A204.1 (cell line): ENCODE measurements at regions not wholly inside any gene's neighbourhood (a gene's known extent, or its start where the extent isn't known, plus 50 kb on each side); places are given as distances from the start of the nearest gene placed in this dataset.
"Not testable (repeated sequence)": the region's sequence is repeated elsewhere in the genome, so short reads cannot be mapped to it uniquely, and the experiment has no call there.

Source experiments
- FAIRE-seq: peaks from 2 replicates; lab custom pipeline; 2012; peaks lifted over from hg19 to GRCh38; lab: Jason Lieb, UNC

GRCh38 chrX:113048480-113048879 is 207.8 kb upstream of the AMOT start:
- no peak for FAIRE-seq

- no peak for FAIRE-seq
Measured at GRCh38 chrX:113033966-113034680, 193.5 kb upstream of the AMOT start.

DNA sequence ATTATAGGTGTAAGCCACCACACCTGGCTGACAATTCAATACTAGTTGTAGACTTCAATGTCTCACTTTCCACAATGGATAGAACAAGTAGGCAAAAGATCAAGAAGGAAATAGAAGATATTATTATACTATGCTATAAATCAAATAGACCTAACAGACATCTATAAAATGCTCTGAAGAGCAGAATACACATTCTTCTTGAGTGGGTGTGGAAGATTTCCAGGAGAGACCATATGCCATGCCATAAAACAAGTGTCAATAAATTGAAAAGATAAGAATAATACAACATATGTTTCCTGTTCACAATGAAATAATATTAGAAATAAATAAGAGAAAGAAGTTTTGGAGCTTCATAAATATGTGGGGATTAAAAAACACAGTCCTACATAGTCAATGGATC is 179.3 kb upstream of the AMOT start:
- FAIRE-seq, result no peak

- FAIRE-seq, result no peak
Measured at GRCh38 chrX:113009837-113010236, 169.2 kb upstream of the AMOT start.

GRCh38 chrX:113009029-113009428 is 168.4 kb upstream of the AMOT start:
- FAIRE-seq, result no peak

GRCh38 chrX:113001836-113002235 is 161.2 kb upstream of the AMOT start:
- FAIRE-seq, result peak; percentile 68

DNA sequence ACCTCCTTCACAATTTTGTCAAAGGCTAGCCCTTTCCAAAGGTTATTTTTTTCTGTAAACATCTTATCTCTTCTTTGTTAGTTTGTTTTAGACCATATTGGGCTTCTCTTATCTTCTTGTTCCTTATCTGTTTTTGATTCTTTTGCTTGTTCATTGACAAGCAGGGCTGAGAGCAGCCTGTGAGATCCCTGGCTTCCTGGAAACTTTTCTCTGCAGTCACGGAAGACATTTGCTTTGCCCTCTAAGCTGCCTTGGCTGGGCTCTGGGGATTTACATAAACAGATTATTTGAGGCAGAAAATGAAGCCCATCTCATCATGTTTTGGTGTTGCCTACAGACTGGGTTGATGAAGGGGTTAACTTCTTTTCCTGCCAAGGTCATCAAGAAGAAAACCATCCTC is 157.4 kb upstream of the AMOT start:
- no peak for FAIRE-seq

DNA sequence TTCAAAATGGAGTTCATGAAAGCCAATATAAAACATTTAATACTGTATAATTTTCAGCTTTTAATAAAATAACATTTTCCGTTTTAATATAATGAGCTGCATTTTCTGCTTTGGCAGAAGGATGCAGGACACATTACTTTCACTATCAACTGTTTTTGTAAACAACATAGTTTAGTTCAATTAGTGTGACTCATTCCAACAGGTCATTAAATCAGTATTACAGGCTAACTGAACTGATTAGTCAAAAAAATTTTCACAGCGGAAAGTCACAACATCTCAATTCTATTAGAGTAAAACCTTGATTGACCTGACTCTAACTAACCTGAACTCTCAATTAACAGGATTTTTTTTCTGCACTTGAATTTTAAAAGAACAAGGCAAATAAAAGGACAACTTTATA is 151.2 kb upstream of the AMOT start:
- FAIRE-seq, result no peak

DNA sequence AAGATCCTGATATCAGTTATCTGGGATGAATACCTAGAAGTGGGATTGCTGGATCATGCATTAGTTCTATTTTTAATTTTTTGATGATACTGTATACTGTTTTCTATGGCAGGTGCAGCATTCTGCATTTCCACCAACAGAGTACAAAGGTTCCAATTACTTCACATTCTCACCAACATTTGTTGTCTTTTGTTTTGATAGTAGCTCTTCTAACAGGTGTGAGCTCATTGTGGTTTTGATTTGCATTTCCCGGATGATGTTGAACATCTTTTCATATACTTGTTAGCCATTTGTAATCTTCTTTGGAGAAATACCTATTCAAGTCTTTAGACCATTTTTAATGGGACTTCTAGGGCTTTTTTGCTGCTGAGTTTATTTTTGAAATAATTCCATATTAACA is 139.2 kb upstream of the AMOT start:
- FAIRE-seq, result no peak

DNA sequence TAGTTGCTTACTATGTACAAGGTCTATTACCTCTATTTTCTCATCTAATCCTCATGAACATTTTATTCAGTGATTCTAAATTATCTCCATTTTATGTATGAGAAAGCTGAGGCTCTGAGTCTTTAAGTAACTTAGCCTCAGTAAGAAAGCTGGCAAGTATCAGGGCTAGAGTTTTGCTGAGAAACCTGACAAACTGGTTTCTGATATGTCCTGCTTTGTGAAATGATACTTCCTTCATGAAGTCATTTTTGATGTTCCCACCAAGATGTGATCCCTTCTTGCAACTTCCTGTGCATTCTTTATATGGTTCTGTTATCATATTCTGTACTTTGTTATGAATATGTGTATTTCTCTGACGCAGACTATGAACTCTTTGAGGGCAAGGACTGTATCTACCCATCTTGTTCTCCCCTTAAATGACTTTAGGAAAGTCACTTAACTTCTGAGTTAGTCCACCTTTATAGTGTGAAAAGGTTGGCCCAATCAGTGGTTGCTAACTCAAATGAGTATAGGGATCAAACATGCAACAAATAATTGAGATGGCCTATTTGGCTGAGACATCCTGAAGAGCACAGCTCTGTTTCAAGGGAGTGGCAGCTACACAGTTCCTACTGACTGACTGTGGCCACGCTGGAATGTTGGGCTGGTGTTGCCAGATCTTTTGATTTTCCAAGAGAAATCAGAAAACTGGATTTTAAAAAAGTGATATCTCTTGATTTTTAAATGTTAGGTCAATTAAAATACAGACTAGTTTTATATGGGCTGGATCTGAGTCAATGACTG is 127.9 kb upstream of the AMOT start:
- no peak for FAIRE-seq

DNA sequence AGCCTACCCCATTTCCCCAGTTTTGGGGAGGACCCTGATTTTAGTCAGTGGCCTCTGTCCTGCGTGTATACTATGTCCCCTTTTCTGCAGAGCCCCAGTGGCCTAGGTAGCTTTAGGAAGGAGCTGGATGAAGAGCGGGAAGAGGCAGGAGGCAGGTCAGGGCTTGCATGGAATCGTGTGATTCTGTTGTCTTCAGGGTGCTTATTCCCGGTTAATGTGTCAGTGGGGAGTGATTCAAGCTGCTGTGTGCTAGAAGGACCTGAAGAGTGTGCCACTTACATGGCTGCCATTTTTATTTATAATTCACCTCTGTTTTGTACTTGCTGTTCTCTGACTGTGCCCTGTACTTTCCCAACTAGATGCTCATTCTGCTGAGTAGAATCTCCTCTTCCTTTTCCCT is 127.3 kb upstream of the AMOT start:
- FAIRE-seq, result no peak

DNA sequence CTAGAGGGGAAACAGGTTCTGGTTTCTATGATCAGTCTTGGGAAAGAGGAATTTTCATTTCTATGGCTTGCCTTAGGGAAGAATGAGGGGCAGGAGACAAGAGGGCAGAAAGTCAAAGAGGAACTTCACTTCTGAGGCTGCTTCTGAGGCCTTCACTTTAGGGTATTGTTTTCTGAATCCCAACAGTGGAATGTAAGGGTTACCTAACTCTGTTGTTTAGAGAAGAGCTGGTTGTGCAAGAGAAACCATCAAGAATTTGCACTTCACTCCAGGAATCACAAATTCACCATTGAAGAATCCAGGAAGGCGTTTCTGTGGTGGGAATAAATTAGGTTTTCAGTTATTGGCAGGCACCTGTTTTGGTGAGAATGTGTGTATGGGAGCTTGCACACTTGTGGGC is 126.7 kb upstream of the AMOT start:
- no peak for FAIRE-seq

DNA sequence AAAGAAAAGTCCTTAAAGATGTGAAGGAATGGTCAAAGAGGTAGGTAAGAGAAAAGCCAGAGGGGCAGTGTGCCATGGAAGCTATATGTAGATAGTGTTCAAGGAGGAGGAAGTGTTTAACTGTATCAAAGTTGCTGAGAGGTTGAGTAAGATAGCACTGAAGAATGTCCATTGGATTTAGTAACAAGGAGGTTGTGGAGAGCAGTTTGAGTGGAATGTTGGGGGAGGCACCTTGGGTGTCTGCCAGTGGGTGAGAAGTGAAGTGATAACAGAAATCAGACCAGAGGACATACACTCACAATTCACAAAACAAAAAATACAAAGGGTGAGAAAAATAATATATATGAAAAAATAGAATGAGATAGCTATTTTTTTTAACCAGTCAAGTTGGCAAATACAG is 121.3 kb upstream of the AMOT start:
- no peak for FAIRE-seq

DNA sequence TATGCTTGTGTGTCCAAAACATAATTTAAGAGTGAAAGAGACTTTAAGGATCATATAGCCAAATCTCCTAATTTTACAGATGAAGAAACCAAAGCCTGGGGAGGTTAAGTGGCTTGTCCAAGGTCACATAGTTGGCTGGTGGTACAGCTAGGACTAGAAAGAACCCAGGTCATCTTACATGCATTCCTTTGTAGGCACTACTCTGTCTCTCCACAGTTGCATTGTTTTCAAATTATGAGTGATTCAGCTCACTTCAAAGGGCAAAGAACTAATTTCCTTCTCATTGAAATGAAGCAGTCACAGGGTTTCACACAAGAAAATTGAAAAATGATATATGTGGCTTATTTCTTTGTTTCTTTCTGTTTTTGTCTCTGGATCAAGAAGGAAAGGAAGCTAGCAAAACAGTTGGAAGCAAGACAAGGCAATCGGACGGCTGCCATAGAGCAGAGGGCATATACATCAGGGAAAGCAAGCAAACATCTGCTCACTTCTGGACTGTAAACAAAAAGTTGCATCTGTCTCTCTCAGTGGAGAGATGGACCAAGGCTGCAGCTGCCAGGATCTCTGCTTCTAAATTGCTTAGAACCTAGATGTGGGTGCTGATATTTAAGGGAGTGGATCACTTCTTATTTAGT is 107.5 kb upstream of the AMOT start:
- FAIRE-seq, result no peak

DNA sequence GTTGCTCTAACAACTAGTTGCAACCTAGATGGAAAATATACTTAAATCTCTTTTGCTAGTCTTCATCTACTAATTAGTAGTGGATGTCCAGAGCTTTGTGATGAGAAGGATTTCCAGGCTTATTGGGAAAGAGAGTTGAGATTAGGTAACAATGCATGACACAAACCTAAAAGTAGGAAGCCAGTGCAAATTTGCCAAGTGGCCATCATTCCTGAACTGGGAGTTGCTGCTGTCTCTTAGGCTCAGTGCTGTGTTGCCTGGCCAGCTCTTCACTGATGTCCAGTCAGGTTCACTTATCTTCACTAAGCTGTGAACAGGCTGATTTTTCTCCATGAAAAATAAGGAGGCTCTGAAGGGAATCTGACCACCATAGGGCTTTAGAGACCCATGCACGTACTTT is 105.6 kb upstream of the AMOT start:
- no peak for FAIRE-seq

DNA sequence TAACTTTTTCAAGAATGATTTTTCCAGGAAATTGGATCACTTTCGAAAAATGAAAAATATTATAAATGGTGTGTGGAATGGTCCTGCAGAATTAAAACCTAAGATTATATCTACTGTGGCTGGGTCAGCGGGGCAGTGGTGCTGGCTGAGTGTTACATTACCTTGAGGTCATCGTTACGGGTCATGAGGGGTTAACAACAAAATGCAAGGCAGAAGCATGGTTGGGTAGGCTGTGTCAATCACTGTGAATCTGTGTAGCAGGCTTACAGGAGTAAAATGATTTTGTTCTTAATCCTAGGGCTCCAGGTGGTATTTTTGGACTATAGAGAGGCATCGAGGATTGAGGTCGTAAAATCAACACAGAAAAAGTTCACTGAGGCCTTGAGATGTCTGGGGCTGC is 105.2 kb upstream of the AMOT start:
- no peak for FAIRE-seq

DNA sequence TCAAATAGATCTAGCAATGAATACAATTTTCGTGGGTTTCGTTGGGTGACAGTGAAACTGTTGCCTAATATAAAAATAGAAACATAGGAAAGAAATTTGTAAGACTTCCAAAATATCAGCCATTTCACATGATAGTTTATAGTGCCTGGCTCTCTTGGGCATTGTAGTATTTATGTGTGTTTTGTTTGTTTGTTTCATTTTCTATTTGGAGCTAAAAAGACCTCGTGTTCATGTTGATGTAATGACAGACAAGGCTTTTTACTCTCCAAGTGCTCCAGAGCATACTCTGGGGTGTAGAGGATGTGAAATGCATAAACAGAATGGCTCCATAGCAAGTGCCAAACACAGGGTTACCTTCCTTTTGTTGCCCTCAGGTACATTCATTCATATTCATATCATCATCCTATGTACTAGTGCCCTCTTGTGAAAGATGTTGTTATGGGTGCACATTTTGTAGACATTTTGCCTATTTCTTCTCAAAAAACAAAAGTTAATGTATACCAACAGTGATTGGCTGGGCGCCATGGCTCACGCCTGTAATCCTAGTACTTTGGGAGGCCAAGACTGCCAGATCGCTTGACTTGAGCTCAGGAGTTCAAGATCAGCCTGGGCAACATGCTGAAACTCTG is 100.7 kb upstream of the AMOT start:
- no peak for FAIRE-seq

DNA sequence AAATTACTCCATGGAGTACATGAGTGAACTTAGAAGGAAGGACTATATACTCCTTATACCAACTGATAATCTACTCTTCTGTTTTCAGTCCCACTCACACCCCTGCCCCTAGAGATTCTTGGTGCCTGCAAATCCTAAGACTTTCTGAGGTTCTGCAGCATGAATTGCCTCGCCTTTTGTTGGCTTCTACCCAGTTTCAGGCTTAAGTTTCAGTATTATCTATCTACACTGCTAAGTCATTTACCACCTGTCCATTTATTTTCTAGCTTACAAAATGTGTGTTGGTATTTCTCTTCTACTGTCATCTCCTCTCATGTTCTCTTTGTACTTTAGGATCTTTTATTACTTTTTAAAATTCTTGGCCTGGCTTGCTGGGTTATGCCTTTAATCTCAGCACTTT is 94.4 kb upstream of the AMOT start:
- FAIRE-seq, result no peak

- no peak for FAIRE-seq
Measured at GRCh38 chrX:112931900-112932299, 91.3 kb upstream of the AMOT start.

GRCh38 chrX:112931478-112931877 is 90.8 kb upstream of the AMOT start:
- FAIRE-seq, result no peak

DNA sequence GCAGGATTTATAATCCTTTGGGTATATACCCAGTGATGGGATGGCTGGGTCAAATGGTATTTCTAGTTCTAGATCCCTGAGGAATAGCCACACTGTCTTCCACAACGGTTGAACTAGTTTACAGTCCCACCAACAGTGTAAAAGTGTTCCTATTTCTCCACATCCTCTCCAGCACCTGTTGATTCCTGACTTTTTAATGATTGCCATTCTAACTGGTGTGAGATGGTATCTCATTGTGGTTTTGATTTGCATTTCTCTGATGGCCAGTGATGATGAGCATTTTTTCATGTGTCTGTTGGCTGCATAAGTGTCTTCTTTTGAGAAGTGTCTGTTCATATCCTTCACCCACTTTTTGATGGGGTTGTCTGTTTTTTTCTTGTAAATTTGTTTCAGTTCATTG is 82.8 kb upstream of the AMOT start:
- not testable (repeated sequence) for FAIRE-seq

DNA sequence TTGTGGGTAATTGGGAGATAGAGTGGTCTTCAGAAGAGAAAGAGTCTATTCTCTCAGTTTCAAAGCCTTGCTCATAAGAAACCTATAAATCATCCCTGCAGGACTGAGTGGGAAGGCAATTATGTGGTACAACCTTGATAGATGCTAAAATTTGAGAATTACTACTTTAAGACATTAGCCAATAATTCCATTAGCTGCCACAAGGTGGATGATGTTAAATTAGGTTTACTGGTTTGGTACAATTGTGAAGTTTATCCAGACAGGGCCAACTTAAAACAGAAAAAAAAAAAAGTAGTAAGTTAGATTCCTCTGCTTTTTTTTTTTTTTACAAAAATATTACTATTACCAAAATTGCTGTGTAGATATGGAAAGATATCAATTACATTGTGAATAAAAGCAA is 73.2 kb upstream of the AMOT start:
- FAIRE-seq, result no peak

- no peak for FAIRE-seq
Measured at GRCh38 chrX:112910418-112910817, 69.8 kb upstream of the AMOT start.
